OCI-LY3 (cell line): ENCODE measurements at regions not wholly inside any gene's neighbourhood (a gene's known extent, or its start where the extent isn't known, plus 50 kb on each side); places are given as distances from the start of the nearest gene placed in this dataset.

ENCODE experiments used
- H2AFZ ChIP-seq: fragments of 200-600, 300-600 bp; shearing (Covaris generic); 2 replicates; pipeline ENCODE4 v1.6.0; 2014; ENCODE audit warnings: antibody characterized with exemption, low read depth, low read length
- H3K27ac ChIP-seq: fragments of 200-600, 300-600 bp; sonication (generic); 2 replicates; pipeline ENCODE4 v1.5.1; 2014; ENCODE audit warnings: mild to moderate bottlenecking, low read length, moderate library complexity, mixed read lengths
- H3K27me3 ChIP-seq: fragments of 200-600, 300-600 bp; sonication (generic); 2 replicates; pipeline ENCODE4 v1.6.1; 2014; ENCODE audit warnings: low read depth, low read length, mixed read lengths
- H3K36me3 ChIP-seq: fragments of 200-600, 300-600 bp; sonication (generic); replicated peaks from 2 replicates; pipeline ENCODE3; 2014; ENCODE audit warnings: low read depth, low read length, mixed read lengths
- H3K4me1 ChIP-seq: fragments of 300-600, 200-600 bp; sonication (generic); 2 replicates; pipeline ENCODE4 v1.6.1; 2014; ENCODE audit warnings: low read length, mixed read lengths
- H3K4me2 ChIP-seq: fragments of 200-600, 300-600 bp; sonication (generic); 2 replicates; pipeline ENCODE4 v1.6.1; 2014; ENCODE audit warnings: low read length, mixed read lengths
- H3K4me3 ChIP-seq: fragments of 300-600, 200-600 bp; sonication (generic); 2 replicates; pipeline ENCODE4 v1.5.1; 2014; ENCODE audit warnings: antibody characterized with exemption, mild to moderate bottlenecking, low read length, moderate library complexity
- H3K79me2 ChIP-seq: fragments of 300-600, 200-600 bp; shearing (Covaris generic); 2 replicates; pipeline ENCODE4 v1.6.1; 2014; ENCODE audit warnings: mild to moderate bottlenecking, low read length, mixed read lengths
- H3K9ac ChIP-seq: fragments of 300-600, 200-600 bp; shearing (Covaris generic); 2 replicates; pipeline ENCODE4 v1.6.0; 2014; ENCODE audit warnings: mild to moderate bottlenecking, low read length, moderate library complexity
- H3K9me3 ChIP-seq: fragments of 200-600, 300-600 bp; shearing (Covaris generic); 2 replicates; pipeline ENCODE4 v1.6.1; 2014; ENCODE audit warnings: low read length, mixed read lengths; ENCODE audit not compliant: insufficient read depth
- H4K20me1 ChIP-seq: fragments of 200-600, 300-600 bp; sonication (generic); 2 replicates; pipeline ENCODE4 v1.6.1; 2016; ENCODE audit warnings: low read length, mixed read lengths; ENCODE audit not compliant: insufficient read depth
- CTCF ChIP-seq: fragments of 200-600, 300-600 bp; sonication (generic); IDR thresholded peaks from 2 replicates; pipeline ENCODE4 v1.5.1; 2014; ENCODE audit warnings: antibody characterized with exemption, low read length, low read depth
- EZH2phosphoT487 ChIP-seq: fragments of 200-600 bp; shearing (Covaris generic); IDR thresholded peaks from 2 replicates; pipeline ENCODE4 v1.6.1; 2018; ENCODE audit warnings: antibody characterized with exemption, mixed run types, low read depth

- no peak overlapping the region for H3K4me3 ChIP-seq
- H3K27ac ChIP-seq = no peak overlapping the region
- no peak overlapping the region for H2AFZ ChIP-seq
- no peaks in the 10 kb centered on the region for H3K27me3 ChIP-seq
- H3K4me2 ChIP-seq = no peak overlapping the region
- no peak overlapping the region for H3K9ac ChIP-seq
- H4K20me1 ChIP-seq = no peaks in the 10 kb centered on the region
- TF ChIP-seq EZH2phosphoT487 (no peak), CTCF (no peak)
- H3K4me1 ChIP-seq = no peaks in the 10 kb centered on the region
- H3K9me3 ChIP-seq = no peaks in the 10 kb centered on the region
- no peaks in the 10 kb centered on the region for H3K36me3 ChIP-seq
- H3K79me2 ChIP-seq = no peaks in the 10 kb centered on the region
Observed at GRCh38 chr14:82642425-82642824, 1108.8 kb upstream of the SEL1L start.

- TF ChIP-seq CTCF = no peak
- TF ChIP-seq EZH2phosphoT487 = no peak
- Histone ChIP-seq H3K9ac (no peak overlapping the region), H3K4me3 (no peak overlapping the region)
Observed at GRCh38 chr14:82647088-82647810, 1113.6 kb upstream of the SEL1L start.

GRCh38 chr14:82655770-82656169, 1122.1 kb upstream of the SEL1L start:
- Histone ChIP-seq H3K9ac (no peak overlapping the region), H3K27ac (no peak overlapping the region), H3K4me1 (peaks cover 2% of the 10 kb centered on the region; the same call in 1 of the 2 replicates), H4K20me1 (no peaks in the 10 kb centered on the region), H2AFZ (no peak overlapping the region), H3K36me3 (no peaks in the 10 kb centered on the region), H3K9me3 (no peaks in the 10 kb centered on the region), H3K27me3 (no peaks in the 10 kb centered on the region), H3K4me2 (no peak overlapping the region), H3K4me3 (no peak overlapping the region), H3K79me2 (no peaks in the 10 kb centered on the region)
- TF ChIP-seq EZH2phosphoT487 = no peak
- no peak for TF ChIP-seq CTCF

More at GRCh38 chr14:82647088-82647810, 1113.6 kb upstream of the SEL1L start:
- H3K27ac ChIP-seq = no peak overlapping the region
- no peaks in the 10 kb centered on the region for H3K36me3 ChIP-seq
- H3K27me3 ChIP-seq = no peaks in the 10 kb centered on the region
- no peaks in the 10 kb centered on the region for H3K79me2 ChIP-seq
- H3K4me1 ChIP-seq = no peaks in the 10 kb centered on the region
- no peak overlapping the region for H2AFZ ChIP-seq
- no peak overlapping the region for H3K4me2 ChIP-seq
- no peaks in the 10 kb centered on the region for H4K20me1 ChIP-seq
- H3K9me3 ChIP-seq = no peaks in the 10 kb centered on the region

GRCh38 chr14:82657186-82657675, 1123.6 kb upstream of the SEL1L start:
- Histone ChIP-seq H3K36me3 (no peaks in the 10 kb centered on the region), H3K4me2 (no peak overlapping the region), H3K79me2 (no peaks in the 10 kb centered on the region), H3K9me3 (no peaks in the 10 kb centered on the region), H4K20me1 (no peaks in the 10 kb centered on the region), H3K27me3 (no peaks in the 10 kb centered on the region), H3K27ac (no peak overlapping the region), H3K4me3 (no peak overlapping the region), H3K9ac (no peak overlapping the region), H3K4me1 (peaks cover 2% of the 10 kb centered on the region; the same call in 1 of the 2 replicates), H2AFZ (no peak overlapping the region)
- TF ChIP-seq EZH2phosphoT487 (no peak), CTCF (no peak)
